SU-DHL-6 (cell line): ENCODE measurements at regions not wholly inside any gene's neighbourhood (a gene's known extent, or its start where the extent isn't known, plus 50 kb on each side); places are given as distances from the start of the nearest gene placed in this dataset.

Experiments used
- H2AFZ ChIP-seq: fragments of 200-600 bp; sonication (generic); 2 replicates; pipeline ENCODE4 v1.6.1; 2014; ENCODE audit warnings: low read depth, mild to moderate bottlenecking, moderate library complexity, mixed read lengths, antibody characterized with exemption, low read length; ENCODE audit not compliant: severe bottlenecking
- H3F3A ChIP-seq: fragments of 200-600 bp; shearing (Covaris generic); 2 replicates; pipeline ENCODE4 v1.6.0; 2016; ENCODE audit warnings: antibody characterized with exemption, mild to moderate bottlenecking; ENCODE audit not compliant: insufficient read depth
- H3K27ac ChIP-seq: fragments of 200-600 bp; sonication (generic); 2 replicates; pipeline ENCODE4 v1.5.1; 2016; ENCODE audit warnings: low read depth, mild to moderate bottlenecking, low read length, moderate library complexity, mixed read lengths
- H3K27me3 ChIP-seq: fragments of 200-600 bp; sonication (generic), shearing (Covaris generic); 2 replicates; pipeline ENCODE4 v1.6.0; 2014; ENCODE audit warnings: mild to moderate bottlenecking, low read length
- H3K36me3 ChIP-seq: fragments of 200-600 bp; sonication (generic); 2 replicates; pipeline ENCODE4 v1.6.1; 2014; ENCODE audit warnings: mild to moderate bottlenecking, low read length, mixed read lengths
- H3K4me2 ChIP-seq: fragments of 300-600, 200-600 bp; shearing (Covaris generic), sonication (generic); 2 replicates; pipeline ENCODE4 v1.6.0; 2014; ENCODE audit warnings: low read length, low read depth, mild to moderate bottlenecking; ENCODE audit not compliant: poor library complexity, severe bottlenecking
- H3K4me3 ChIP-seq: fragments of 200-600 bp; sonication (generic); 2 replicates; pipeline ENCODE4 v1.5.1; 2014; ENCODE audit warnings: antibody characterized with exemption, low read length, mild to moderate bottlenecking, mixed read lengths; ENCODE audit not compliant: insufficient read depth, poor library complexity, severe bottlenecking
- H3K79me2 ChIP-seq: fragments of 200-600 bp; sonication (generic); 2 replicates; pipeline ENCODE4 v1.6.1; 2014; ENCODE audit warnings: mild to moderate bottlenecking, low read length, moderate library complexity; ENCODE audit not compliant: insufficient read depth
- H3K9ac ChIP-seq: fragments of 200-600 bp; sonication (generic); 2 replicates; pipeline ENCODE4 v1.7.0; 2014; ENCODE audit warnings: mild to moderate bottlenecking, low read length
- H3K9me2 ChIP-seq: fragments of 200-600 bp; sonication (generic); replicated peaks from 2 replicates; pipeline ENCODE4 v1.6.1; 2014; ENCODE audit warnings: low read length; ENCODE audit not compliant: insufficient read depth
- H3K9me3 ChIP-seq: fragments of 200-600 bp; sonication (generic); 2 replicates; pipeline ENCODE4 v1.6.1; 2014; ENCODE audit warnings: low read length, mixed read lengths; ENCODE audit not compliant: insufficient read depth
- H4K20me1 ChIP-seq: fragments of 200-600 bp; sonication (generic); 2 replicates; pipeline ENCODE4 v1.6.1; 2014; ENCODE audit warnings: low read depth, mild to moderate bottlenecking, antibody characterized with exemption, low read length, moderate library complexity, mixed read lengths
- CTCF ChIP-seq: fragments of 200-600 bp; sonication (generic); IDR thresholded peaks from one replicate; pipeline ENCODE4 v1.5.1; 2017; ENCODE audit warnings: antibody characterized with exemption, mild to moderate bottlenecking, low read length, moderate library complexity; ENCODE audit not compliant: insufficient read depth, poor library complexity, severe bottlenecking
- EZH2phosphoT487 ChIP-seq: fragments of 200-600 bp; sonication (generic), shearing (Covaris generic); conservative IDR thresholded peaks from 2 replicates; pipeline ENCODE4 v1.6.1; 2018; ENCODE audit warnings: mild to moderate bottlenecking, antibody characterized with exemption, low read length, moderate library complexity, mixed read lengths

- Histone ChIP-seq H4K20me1 (no peaks in the 10 kb centered on the region), H3K4me3 (no peak overlapping the region), H3K27me3 (no peaks in the 10 kb centered on the region), H3F3A (no peaks in the 10 kb centered on the region), H3K9ac (no peak overlapping the region), H2AFZ (no peak overlapping the region), H3K36me3 (no peaks in the 10 kb centered on the region), H3K9me2 (no peaks in the 10 kb centered on the region), H3K9me3 (no peaks in the 10 kb centered on the region), H3K27ac (no peak overlapping the region), H3K4me2 (no peak overlapping the region), H3K79me2 (no peaks in the 10 kb centered on the region)
- no peak for TF ChIP-seq CTCF
Measured at GRCh38 chr10:101286248-101287046, 57.2 kb upstream of the LBX1 start.

GRCh38 chr10:101287183-101287996 is 58.1 kb upstream of the LBX1 start:
- no peak for TF ChIP-seq CTCF
- no peak for TF ChIP-seq EZH2phosphoT487
- H3K27me3 ChIP-seq: 0 out of 2 replicates have a peak, but pooled peaks cover 4% of the 10 kb centered on the region

GRCh38 chr10:101287997-101288635 is 58.9 kb upstream of the LBX1 start:
- Histone ChIP-seq H4K20me1 (no peaks in the 10 kb centered on the region), H3K4me3 (no peak overlapping the region), H3K27me3 (0 out of 2 replicates have a peak, but pooled peaks cover 4% of the 10 kb centered on the region), H3K4me2 (no peak overlapping the region), H3K9me3 (no peaks in the 10 kb centered on the region), H2AFZ (no peak overlapping the region), H3K36me3 (no peaks in the 10 kb centered on the region), H3K9ac (no peak overlapping the region), H3F3A (no peaks in the 10 kb centered on the region), H3K9me2 (no peaks in the 10 kb centered on the region), H3K79me2 (no peaks in the 10 kb centered on the region), H3K27ac (no peak overlapping the region)
- TF ChIP-seq EZH2phosphoT487: no peak
- no peak for TF ChIP-seq CTCF

More at GRCh38 chr10:101287183-101287996, 58.1 kb upstream of the LBX1 start:
- Histone ChIP-seq H2AFZ (no peak overlapping the region), H3F3A (no peaks in the 10 kb centered on the region), H3K9ac (no peak overlapping the region), H3K9me3 (no peaks in the 10 kb centered on the region), H3K9me2 (no peaks in the 10 kb centered on the region), H3K4me3 (no peak overlapping the region), H4K20me1 (no peaks in the 10 kb centered on the region), H3K4me2 (no peak overlapping the region), H3K36me3 (no peaks in the 10 kb centered on the region), H3K79me2 (no peaks in the 10 kb centered on the region), H3K27ac (no peak overlapping the region)
